ENCODE measurements at regions not wholly inside any gene's neighbourhood (a gene's known extent, or its start where the extent isn't known, plus 50 kb on each side); places are given as distances from the start of the nearest gene placed in this dataset.

DNA sequence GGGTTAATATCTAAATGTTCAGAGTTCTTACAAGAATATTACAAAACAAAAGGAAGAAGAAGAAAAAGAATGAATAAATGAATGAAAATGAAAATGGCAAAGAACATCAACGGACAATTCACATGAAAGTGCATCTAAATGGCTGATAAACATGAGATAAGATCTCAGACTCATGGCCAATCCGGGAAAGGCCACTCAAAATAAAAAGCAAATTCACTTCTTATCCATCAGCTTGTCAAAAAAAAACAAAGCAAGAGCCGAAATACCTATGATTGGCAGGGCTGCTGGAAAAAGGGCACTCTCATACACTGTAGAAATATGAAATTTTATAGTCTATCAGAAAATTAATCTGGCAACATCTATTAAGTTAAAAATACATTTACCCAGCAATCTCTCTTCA lies 103.6 kb upstream of the EDEM3 start:
- no peak for DNase-seq
- Histone ChIP-seq H3K4me1 (no peaks in the 10 kb centered on the region), H3K9me3 (no peaks in the 10 kb centered on the region), H3K27ac (no peak overlapping the region), H3K4me3 (no peak overlapping the region), H3K27me3 (no peaks in the 10 kb centered on the region), H3K36me3 (no peaks in the 10 kb centered on the region)
- intact Hi-C loops (cut with DNase I; ENCODE audit: low total_unique reads) = no loop called here
- TF ChIP-seq, protein P1, sequence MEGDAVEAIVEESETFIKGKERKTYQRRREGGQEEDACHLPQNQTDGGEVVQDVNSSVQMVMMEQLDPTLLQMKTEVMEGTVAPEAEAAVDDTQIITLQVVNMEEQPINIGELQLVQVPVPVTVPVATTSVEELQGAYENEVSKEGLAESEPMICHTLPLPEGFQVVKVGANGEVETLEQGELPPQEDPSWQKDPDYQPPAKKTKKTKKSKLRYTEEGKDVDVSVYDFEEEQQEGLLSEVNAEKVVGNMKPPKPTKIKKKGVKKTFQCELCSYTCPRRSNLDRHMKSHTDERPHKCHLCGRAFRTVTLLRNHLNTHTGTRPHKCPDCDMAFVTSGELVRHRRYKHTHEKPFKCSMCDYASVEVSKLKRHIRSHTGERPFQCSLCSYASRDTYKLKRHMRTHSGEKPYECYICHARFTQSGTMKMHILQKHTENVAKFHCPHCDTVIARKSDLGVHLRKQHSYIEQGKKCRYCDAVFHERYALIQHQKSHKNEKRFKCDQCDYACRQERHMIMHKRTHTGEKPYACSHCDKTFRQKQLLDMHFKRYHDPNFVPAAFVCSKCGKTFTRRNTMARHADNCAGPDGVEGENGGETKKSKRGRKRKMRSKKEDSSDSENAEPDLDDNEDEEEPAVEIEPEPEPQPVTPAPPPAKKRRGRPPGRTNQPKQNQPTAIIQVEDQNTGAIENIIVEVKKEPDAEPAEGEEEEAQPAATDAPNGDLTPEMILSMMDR (IDR thresholded peaks at IDR 0.05) = no peak
- no peak for TF ChIP-seq POLR2A (IDR thresholded peaks at IDR 0.05)

DNA sequence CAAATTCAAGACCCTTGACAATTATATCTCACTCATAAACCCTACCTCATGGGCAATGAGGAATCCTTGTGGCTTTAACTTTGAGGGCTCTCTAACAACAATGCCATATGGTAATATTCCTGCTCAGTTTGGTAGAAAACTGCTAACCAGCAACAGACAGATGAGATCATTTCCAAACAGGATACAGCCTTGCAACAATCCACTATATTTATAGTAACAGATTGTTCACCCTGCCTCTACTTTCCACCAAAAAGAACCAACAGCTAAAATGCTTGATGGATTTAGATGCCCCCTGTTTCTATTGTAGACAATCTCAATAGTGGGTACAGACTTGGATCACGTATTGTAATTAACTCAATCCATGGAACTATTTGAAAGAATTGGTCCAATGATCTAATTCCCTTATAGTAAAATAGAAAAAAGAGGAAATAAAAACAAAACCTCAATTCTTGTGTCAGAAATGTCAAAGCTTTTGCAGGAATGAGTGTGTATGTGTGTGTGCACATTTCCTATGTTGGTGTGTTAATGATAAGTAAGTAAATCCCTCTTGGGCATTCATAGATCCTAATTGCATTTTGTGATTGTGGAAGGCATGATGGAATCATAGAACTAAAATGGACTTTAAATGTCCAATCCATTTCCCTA lies 100.0 kb upstream of the EDEM3 start:
- no peaks in the 10 kb centered on the region for H3K9me3 ChIP-seq
- H3K36me3 ChIP-seq = no peaks in the 10 kb centered on the region
- no peak overlapping the region for H3K4me3 ChIP-seq
- no peak for DNase-seq
- intact Hi-C loops (cut with DNase I; ENCODE audit: low total_unique reads) = no loop called here
- TF ChIP-seq, protein P1 (IDR thresholded peaks at IDR 0.05) = no peak
- TF ChIP-seq POLR2A (IDR thresholded peaks at IDR 0.05) = no peak
- H3K27me3 ChIP-seq = no peaks in the 10 kb centered on the region
- no peaks in the 10 kb centered on the region for H3K4me1 ChIP-seq
- no peak overlapping the region for H3K27ac ChIP-seq

DNA sequence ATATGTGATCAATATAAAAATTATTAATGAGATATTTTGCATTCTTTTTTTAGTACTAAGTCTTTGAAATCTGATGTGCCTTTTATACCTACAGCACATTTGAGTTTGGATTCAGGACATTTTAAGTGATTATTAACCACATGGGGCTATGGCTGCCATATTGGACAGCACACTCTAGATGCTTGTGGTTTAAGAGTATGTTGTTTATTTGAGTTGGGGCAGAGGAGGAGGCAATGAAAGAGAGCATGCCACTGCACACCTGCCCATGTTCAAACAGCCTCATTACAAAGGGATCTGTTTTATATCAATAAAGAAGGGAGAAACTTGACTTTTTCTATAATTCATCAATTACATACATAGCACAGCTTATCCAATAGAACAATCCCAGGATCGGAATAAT lies 99.4 kb upstream of the EDEM3 start:
- H3K4me3 ChIP-seq = no peak overlapping the region
- no peaks in the 10 kb centered on the region for H3K36me3 ChIP-seq
- H3K4me1 ChIP-seq = no peaks in the 10 kb centered on the region
- intact Hi-C loops (cut with DNase I; ENCODE audit: low total_unique reads) = no loop called here
- H3K27me3 ChIP-seq = no peaks in the 10 kb centered on the region
- TF ChIP-seq POLR2A (IDR thresholded peaks at IDR 0.05) = no peak
- TF ChIP-seq, protein P1 (IDR thresholded peaks at IDR 0.05) = no peak
- H3K27ac ChIP-seq = no peak overlapping the region
- H3K9me3 ChIP-seq = no peaks in the 10 kb centered on the region
- DNase-seq = no peak

DNA sequence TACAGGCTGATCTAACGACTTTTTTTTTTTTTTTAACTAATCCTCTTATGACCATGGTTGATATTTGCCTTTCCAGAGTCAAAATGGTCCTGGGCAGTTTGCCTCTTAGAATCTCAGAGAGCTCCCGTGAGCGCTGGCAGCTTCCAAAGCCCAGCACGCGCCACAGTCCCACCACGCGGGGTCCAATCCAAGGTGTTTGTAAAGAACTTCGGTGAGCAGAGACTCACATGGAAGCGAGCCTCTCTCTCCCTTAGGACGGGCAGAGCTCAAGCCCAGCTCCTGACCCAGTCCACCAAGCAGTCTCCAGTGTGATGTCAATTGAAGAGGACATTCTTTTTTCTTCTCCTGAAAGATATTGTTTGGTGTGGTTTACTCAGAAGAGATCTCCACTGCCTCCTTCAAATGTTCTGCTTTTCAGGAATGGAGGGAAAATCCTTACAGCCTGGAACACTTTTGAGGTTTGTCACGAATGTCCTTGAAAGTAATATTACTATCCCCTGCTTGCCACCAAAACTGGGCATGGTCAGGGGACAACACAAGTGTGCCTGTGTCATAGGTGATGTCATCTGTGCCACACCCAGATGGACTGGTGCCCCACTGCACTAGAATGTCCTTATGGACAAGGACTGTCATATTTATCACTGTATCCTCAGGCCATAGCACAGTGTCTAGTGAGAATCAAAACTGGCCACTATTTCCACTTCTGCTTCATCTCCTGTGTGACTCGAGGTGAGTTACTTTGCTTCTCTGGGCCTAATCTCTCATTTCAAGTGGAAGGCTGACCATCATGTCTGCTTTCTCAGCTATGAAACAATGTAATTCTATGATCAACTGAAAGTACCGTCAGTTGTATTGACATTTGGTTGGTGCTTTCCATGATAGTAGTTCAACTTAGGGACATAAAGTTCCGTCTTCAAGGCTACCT lies 97.4 kb upstream of the EDEM3 start:
- no peaks in the 10 kb centered on the region for H3K9me3 ChIP-seq
- H3K4me3 ChIP-seq = no peak overlapping the region
- H3K27ac ChIP-seq = no peak overlapping the region
- TF ChIP-seq, protein P1 (IDR thresholded peaks at IDR 0.05) = no peak
- TF ChIP-seq POLR2A (IDR thresholded peaks at IDR 0.05) = no peak
- no peaks in the 10 kb centered on the region for H3K27me3 ChIP-seq
- DNase-seq = no peak
- H3K36me3 ChIP-seq = no peaks in the 10 kb centered on the region
- intact Hi-C loops (cut with DNase I; ENCODE audit: low total_unique reads) = no loop called here
- no peaks in the 10 kb centered on the region for H3K4me1 ChIP-seq

Measured in uterus (tissue), 3 donors.